HG02759 (cell line): ENCODE measurements at regions not wholly inside any gene's neighbourhood (a gene's known extent, or its start where the extent isn't known, plus 50 kb on each side); places are given as distances from the start of the nearest gene placed in this dataset.
"Not testable (repeated sequence)": the region's sequence is repeated elsewhere in the genome, so short reads cannot be mapped to it uniquely, and the experiment has no call there.

Experiments used
- ATAC-seq: cut with Tn5 transposase; IDR thresholded peaks from one replicate; pipeline ENCODE4 v1.9.1; 2021; ENCODE audit warnings: mild to moderate bottlenecking, moderate library complexity; ENCODE audit not compliant: unreplicated experiment

DNA sequence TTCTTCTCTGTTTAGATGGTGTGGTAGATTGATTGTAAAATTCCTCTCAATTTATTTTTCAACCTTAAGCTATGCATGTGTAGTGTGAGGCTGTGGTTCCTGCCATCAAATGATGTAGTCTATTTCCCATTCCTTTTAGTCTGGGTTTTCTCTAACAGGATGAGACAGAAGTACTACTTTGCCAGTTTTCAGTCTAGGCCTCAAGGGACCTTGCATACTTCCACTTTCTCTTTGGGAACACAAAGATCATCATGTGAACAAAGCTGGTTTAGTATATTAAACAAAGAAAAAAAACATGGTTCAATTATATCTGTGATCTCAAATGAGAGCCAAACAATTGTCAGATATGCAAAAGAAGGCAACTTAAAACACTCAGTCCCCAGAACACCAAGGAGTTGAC, 1284.0 kb downstream of the RAPGEF2 start:
- no peak for ATAC-seq

DNA sequence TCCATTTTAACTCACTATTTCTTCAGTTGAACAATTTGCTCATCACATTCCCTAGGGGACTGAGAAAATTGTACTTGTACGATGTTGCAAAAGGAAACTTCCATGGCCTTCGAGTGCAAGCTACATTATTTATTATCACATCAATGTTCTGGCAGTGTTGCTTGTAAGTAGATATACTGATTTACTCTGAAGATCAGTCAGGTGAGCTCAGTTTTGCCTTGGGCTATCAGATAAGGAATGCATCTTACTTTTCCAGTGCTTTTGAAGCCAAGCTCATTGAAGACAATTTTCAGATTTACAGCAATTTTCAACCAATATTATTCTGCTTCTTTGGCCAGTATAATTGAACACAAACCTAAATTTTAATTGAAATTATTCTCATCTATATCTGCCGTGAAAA, 1296.9 kb downstream of the RAPGEF2 start:
- no peak for ATAC-seq

DNA sequence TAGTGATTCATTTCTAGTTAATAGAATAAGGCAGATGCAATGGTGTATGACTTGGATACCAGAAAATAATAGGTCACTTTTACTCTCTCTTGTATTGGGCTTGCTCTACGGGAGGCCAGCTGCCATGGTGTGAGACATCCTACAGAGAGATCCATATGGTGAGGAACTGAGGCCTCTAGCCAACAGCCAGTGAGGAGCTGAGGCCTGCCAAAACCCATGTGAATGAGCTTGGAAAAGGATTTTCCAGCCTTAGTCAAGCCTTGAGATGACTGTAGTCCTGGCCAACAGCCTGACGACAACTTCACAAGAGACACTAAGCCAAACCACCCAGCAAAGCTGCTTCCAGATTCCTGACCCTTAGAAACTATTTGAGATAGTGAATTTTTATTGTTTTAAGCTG, 1300.2 kb downstream of the RAPGEF2 start:
- ATAC-seq, result no peak

DNA sequence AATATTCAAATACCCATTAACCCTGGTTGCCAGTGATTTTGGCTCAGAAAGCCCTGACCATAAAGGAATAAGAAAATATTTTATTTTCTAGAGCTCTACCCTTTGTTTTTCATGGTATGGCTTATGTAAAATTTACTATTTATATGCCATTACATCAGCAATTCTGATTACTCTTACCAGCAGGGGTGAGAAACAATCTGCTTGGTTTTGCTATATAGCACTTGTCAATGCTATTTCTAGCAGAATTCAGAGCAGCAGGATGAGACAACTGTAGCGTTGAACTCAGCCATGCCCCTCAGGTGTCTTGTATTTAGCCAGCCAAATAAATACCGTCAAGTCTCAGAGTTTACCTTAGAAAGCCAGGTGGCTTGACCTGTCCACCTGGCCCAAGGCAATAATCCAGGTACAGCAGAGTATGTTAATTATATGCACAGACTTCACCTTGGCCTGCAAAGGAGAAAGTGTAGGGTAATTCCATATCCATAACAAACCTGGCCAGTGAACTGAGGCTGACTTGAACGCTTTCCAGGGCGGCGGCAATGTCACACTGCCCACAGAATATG, 1303.5 kb downstream of the RAPGEF2 start:
- no peak for ATAC-seq

DNA sequence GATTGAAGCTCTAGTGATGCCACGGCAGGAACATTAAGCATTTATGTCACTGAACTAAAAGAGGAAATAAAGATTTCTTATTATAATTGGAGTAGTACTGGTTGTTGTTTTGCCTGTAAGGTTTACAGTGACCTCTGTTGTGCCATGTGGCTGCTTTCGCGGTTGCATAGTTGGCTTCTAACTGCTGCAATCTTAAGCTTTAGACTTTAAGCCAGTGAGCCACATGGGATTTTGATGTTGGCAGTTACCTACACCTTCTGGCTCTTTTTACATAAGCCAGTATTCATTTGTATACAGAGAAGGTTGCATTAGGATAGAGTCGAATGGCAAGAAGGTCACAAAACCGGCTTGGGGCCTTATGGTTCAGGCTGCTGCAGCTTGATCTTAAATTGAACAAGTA, 1311.6 kb downstream of the RAPGEF2 start:
- ATAC-seq, result no peak

DNA sequence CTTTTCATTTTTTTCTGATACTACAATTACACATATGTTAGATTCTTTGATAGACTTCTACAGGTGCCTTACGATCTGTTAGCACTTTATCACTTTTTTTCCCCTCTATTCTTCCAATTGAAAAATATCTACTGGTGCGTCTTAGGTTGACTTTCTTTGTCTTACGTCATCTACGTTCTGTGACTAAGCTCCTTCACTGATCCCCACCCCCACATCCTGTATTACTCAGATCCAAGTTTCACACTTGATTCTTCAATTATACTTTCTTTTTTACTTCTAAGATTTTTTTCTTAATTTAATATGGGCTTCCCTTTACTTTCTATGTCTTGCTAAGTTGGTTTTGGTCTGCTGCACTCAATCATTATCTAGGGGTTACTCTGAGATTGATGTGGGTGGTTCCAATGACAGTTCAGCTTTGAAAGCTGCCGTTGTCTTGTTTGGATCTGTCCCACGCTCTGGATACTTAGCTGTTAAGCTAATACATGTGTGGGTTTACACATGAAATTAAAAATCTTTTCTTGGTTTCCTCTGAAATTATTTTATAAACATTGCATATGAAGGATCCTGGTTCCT, 1321.1 kb downstream of the RAPGEF2 start:
- ATAC-seq, result no peak

DNA sequence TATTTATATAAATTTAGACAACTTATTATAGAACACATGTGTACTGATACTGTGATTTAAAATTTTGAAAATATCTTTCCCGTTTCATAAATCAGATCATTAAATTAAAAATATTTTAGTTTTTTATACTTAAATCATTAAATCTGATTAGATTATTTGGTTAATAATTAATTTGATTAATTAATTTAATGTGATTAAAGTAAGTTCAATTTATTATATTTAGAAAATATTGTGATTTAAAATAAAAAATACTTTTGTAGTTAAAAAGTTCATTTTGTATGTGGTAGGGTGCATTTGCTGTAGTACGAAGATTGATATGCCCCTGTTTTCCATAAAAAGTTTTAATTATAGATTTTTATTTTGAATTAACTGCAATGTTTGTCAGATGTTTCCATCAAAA, 1323.4 kb downstream of the RAPGEF2 start:
- ATAC-seq, result no peak

DNA sequence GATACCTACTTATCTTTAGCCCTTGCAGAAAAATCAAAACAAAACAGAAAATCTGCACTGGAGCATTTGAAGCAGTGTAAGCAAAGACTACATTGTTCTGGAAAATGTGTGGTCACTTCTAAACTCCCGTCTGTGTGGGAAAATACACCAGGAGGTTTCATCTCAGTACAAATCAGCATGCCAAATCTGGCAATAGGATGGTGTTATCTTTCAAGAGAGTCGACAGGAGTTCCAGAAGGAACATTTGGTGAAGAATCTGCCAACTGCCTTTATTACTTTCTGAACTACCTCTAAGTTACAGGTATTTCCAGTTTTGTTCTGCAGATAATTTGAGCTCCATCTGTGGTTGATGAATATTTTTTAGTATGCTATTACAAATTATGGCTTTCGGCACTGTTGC, 1348.0 kb downstream of the RAPGEF2 start:
- ATAC-seq, result no peak

DNA sequence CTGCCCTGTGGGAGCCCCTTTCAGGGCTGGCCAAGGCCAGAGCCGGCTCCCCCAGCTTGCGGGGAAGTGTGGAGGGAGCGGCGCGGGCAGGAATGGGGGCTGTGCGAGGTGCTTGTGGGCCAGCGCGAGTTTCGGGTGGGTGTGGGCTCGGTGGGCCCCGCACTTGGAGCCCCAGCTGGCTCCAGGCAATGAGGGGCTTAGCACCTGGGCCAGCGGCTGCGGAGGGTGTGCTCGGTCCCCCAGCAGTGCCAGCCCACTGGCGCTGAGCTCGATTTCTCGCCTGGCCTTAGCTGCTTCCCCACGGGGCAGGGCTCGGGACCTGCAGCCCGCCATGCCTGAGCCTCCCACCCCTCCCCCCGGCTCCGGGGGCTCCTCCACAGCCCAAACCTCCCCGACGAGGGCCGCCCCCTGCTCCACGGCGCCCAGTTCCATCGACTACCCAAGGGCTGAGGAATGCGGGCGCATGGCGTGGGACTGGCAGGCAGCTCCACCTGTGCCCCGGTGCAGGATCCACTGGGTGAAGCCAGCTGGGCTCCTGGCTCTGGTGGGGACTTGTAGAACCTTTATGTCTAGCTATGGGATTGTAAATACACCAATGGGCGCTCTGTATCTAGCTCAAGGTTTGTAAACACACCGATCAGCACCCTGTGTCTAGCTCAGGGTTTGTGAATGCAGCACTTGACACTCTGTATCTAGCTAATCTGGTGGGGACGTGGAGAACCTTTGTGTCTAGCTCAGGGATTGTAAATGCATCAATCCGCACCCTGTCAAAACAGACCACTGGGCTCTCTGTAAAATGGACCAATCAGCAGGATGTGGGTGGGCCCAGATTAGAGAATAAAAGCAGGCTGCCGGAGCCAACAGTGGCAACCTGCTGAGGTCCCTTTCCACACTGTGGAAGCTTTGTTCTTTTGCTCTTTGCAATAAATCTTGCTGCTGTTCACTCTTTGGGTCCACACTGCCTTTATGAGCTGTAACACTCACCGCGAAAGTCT, 1379.1 kb downstream of the RAPGEF2 start:
- not testable (repeated sequence) for ATAC-seq

DNA sequence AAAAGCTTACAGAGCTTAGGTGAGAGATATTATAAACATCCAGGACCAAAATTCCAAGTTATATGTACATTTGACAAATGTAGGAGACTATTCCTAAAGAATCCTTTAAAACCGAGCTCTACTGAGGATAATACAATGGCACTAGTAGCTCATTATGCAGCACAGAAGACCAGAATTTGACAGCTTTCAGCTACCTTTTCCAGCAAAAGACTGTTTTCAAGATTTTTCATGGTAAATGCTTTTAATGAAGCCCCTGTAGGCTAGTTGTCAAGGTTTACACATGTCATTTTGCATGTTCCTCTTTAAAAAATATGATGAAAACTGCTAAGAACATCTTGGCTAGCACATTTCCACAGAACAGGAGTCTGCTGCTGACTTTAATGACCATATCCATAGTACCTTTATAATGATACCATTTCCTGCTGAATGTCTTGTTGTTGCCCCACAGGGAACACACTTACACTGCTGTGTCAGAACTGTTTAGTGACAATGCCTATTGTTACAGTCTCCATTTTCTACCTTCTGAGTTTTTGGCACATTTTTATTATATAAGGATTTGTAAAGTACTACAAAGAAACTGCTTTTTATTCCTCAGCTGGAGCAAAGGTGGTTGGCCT, 1382.3 kb downstream of the RAPGEF2 start:
- no peak for ATAC-seq

DNA sequence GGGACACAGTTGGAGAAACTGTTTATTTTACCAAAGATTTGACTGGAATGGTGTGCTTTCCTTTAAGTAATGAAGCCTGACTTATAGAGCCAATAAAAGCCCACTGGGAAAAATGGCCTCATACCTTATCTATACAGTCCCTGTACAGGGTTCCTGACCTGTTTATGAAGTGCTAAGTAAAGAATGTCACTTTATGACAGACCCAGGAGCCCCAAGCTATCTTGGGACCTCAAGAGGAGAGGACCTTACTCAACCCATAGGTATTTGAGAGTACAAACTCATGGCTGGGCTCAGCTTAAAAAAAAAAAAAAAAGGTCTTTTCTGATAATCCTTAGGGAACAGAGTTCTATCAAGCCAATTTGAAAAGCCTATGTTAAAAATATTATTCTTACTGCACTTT, 1389.3 kb downstream of the RAPGEF2 start:
- no peak for ATAC-seq

DNA sequence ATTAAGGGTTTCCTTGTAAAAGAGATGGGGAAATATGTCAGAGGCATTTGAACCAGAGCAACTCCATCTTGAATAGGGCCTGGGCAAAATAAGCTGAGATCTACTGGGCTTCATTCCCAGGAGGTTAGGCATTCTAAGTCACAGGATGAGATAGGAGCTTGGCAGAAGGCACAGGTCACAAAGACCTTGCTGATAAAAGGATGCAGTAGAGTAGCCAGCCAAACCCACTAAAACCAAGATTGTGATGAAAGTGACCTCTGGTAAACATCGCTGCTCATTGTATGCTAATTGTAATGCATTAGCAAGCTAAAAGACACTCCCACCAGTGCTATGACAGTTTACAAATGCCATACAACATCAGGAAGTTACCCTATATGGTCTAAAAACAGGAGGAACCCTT, 1390.3 kb downstream of the RAPGEF2 start:
- no peak for ATAC-seq

DNA sequence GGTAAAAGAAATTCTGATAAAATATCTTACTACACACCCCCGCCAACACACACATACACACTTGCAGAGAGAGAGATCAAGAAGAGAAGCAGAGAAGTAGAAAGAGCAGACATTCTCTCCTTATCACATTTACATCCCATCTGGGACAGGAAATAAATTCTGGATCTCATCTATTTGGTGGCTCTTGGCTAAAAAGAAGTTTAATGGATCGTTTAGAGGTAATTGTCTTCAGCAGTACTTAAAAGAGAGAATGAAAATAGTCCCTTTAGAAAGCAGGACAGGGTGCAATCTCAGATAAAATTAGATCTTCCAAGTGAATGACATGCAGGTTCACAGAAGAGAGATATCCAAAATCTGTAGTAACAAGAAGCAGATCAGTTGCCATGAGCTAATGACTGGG, 1392.5 kb downstream of the RAPGEF2 start:
- ATAC-seq, result no peak

DNA sequence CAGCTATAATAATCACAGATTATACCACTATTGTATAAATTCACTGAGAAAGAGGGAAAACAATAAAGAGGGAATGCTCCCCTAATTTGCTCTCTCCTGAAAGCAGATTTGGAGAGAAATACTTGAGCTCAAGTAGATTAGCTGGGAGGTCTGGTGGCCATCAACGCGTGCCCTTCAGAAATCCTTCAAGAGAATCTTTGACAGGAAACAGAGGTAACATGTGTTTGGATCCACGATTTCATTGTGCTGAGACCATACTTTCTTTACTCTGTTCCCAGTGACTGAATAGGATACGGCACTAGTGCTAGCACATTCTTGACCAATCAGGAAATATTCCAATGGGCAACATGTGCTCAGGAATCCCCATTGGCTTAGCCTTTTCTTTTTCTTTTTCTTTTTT, 1395.3 kb downstream of the RAPGEF2 start:
- no peak for ATAC-seq

DNA sequence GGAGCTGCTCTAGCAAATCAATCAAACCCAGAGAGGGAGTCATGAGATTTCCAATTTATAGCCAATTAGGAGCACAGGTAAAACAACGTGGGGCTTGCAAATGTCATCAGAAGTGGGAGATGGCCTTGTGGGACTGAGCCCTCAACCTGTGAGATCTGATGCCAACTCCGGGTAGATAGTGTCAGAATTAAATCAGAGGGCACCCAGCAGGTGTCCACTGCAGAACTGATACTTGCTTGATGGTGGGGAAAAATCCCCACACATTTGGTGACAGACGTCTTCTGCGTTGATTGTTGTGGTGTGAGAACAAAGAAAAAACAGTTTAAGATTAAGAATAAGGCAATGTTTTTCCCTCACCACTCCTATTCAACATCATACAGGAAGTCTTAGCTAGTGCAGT, 1402.8 kb downstream of the RAPGEF2 start:
- ATAC-seq, result no peak

DNA sequence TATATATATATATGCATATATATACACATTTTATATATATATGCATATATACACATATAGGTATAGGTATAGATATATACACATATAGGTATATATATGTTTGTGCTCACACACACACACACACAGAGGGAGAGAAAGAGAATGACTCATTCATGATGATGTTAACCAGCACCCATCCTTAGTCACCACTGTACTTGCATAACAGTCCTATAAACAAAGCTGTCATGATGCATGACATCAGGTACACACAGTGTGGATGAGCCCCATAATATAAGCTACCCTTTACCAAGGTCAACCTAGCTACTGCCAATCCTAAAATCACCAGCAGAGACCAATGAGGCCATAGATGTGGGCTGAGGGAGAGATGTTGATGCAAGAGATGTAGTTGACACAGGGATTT, 1408.0 kb downstream of the RAPGEF2 start:
- ATAC-seq, result no peak

DNA sequence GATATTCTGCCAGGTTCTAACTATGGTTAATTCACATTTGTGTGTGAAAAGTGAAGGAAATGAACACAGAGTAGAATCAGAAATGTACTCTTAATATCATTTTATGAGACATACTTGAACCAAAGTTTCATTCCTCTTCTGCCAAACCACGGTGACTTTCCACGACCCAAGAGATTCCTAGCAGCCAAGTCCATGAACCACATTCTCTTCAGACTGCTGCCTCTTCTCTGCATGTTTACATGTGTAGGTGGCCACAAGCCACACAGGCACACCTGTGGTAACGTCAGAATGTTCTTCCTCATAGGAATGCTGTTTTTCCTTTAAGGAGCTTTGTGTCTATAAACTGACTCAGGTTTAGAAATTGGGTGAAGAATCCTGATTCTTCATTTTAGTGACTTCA, 1411.2 kb downstream of the RAPGEF2 start:
- no peak for ATAC-seq

DNA sequence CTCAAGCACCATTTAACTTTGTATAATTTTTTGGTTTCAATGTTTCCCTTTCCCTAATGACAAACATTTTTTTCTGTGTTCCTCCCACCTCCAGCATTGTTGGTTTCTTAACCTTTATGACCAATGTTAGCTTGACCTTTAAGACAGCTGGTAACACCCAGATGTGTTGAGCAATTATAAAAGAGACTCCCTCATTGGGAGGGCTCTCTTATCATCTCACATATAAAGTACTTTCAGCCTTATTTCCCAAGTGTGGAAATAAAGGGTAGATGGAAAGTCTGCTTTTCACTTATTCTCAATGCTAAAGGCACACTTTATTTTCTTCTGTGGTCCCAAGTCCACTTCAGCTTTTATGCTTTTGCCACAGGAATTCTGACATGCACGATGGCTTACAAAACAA, 1420.4 kb downstream of the RAPGEF2 start:
- no peak for ATAC-seq

DNA sequence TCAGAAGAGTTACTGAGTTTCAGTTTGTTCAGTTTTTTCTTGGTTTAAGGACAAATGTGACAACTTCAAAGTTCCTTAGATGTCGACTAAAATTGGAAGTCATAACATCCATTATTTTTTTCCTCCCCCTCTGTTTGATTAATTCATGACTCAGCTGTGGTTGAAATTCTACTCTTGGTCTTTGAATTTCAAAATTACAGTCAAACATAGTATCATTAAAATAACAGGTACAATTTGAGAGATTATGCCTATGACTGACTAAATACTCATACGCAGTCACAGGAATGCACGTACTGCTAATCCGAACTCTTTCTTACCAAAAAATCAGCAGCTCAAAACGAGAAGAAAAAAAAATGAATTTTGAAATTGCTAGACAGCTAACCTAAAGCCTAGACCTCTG, 1434.8 kb downstream of the RAPGEF2 start:
- no peak for ATAC-seq

DNA sequence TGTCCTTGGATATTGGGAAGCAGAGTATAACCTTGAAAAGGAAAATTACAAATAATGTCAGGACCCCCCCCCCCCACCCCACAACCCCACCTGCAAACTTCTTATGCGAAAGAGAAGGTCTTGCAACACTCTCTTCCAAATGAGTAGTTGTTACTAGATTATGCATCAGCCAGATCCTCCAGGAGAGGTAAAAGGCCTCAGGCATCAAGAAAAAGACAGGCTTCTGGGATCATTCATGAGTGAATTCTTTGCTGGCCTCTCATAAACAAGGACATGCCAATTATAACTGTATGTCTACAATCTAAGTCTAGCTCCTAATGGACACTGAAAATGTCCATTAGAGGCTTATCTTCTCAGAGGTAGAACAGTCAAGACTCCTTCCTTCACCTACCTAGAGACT, 1443.3 kb downstream of the RAPGEF2 start:
- no peak for ATAC-seq

DNA sequence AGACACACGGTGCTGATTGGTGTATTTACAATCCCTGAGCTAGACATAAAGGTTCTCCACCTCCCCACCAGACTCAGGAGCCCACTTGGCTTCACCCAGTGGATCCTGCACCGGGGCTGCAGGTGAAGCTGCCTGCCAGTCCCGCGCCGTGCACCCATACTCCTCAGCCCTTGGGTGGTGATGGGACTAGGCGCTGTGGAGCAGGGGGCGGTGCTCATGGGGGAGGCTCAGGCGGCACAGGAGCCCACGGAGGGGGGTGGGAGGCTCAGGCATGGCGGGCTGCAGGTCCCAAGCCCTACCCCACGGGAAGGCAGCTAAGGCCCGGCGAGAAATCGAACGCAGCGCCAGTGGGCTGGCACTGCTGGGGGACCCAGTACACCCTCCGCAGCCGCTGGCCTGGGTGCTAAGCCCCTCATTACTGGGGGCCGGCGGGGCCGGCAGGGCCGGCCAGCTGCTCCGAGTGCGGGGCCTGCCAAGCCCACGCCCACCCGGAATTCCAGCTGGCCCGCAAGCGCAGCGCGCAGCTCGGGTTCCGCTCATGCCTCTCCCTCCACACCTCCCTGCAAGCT, 1447.2 kb downstream of the RAPGEF2 start:
- not testable (repeated sequence) for ATAC-seq
